HG02610 (cell line): ENCODE measurements at regions not wholly inside any gene's neighbourhood (a gene's known extent, or its start where the extent isn't known, plus 50 kb on each side); places are given as distances from the start of the nearest gene placed in this dataset.
"Not testable (repeated sequence)": the region's sequence is repeated elsewhere in the genome, so short reads cannot be mapped to it uniquely, and the experiment has no call there.

Experiments
- ATAC-seq: cut with Tn5 transposase; IDR thresholded peaks from one replicate; pipeline ENCODE4 v1.9.1; 2021; ENCODE audit warnings: mild to moderate bottlenecking, moderate library complexity; ENCODE audit not compliant: unreplicated experiment

- not testable (repeated sequence) for ATAC-seq
Observed at GRCh38 chr15:24477107-24478025, 198.2 kb upstream of the NPAP1 start.

GRCh38 chr15:24485885-24486567 is 189.5 kb upstream of the NPAP1 start:
- ATAC-seq, result not testable (repeated sequence)

- ATAC-seq, result not testable (repeated sequence)
Observed at GRCh38 chr15:24488164-24488907, 187.2 kb upstream of the NPAP1 start.

GRCh38 chr15:24505216-24505615 is 170.4 kb upstream of the NPAP1 start:
- ATAC-seq, result not testable (repeated sequence)

- ATAC-seq, result not testable (repeated sequence)
Observed at GRCh38 chr15:24509714-24510113, 165.9 kb upstream of the NPAP1 start.

GRCh38 chr15:24511598-24511997 is 164.0 kb upstream of the NPAP1 start:
- not testable (repeated sequence) for ATAC-seq

GRCh38 chr15:24518772-24519171 is 156.8 kb upstream of the NPAP1 start:
- ATAC-seq, result not testable (repeated sequence)

- ATAC-seq, result not testable (repeated sequence)
Observed at GRCh38 chr15:24531235-24531634, 144.3 kb upstream of the NPAP1 start.

- ATAC-seq, result not testable (repeated sequence)
Observed at GRCh38 chr15:24534032-24534431, 141.5 kb upstream of the NPAP1 start.

- ATAC-seq, result not testable (repeated sequence)
Observed at GRCh38 chr15:24557281-24557680, 118.3 kb upstream of the NPAP1 start.

GRCh38 chr15:24607636-24608035 is 67.9 kb upstream of the NPAP1 start:
- no peak for ATAC-seq

- no peak for ATAC-seq
Observed at GRCh38 chr15:24617646-24618045, 57.9 kb upstream of the NPAP1 start.

GRCh38 chr15:24621630-24622215 is 53.9 kb upstream of the NPAP1 start:
- ATAC-seq, result no peak
